ENCODE measurements at regions not wholly inside any gene's neighbourhood (a gene's known extent, or its start where the extent isn't known, plus 50 kb on each side); places are given as distances from the start of the nearest gene placed in this dataset.

GRCh38 chr11:39247570-39248137, 2211.8 kb downstream of the LRRC4C start:
- WGBS (ENCODE audit: insufficient coverage, insufficient replicate concordance, low lambda C conversion rate, missing lambda C conversion rate): 0% methylated on average over 1 of the region's 1 CpG
- Histone ChIP-seq H3K4me1 (ENCODE audit: control insufficient read depth, insufficient read depth, low read length) (no peaks in the 10 kb centered on the region), H3K27me3 (replicated peaks in 1 of 2; ENCODE audit: control insufficient read depth in 2 of 2, insufficient read depth in 2 of 2, low read length in 1 of 2) (no peaks in the 10 kb centered on the region), H3K4me3 (no peak overlapping the region), H2AFZ (ENCODE audit: control insufficient read depth, low read depth, low read length) (no peak overlapping the region), H3K9me3 (replicated peaks; ENCODE audit: control insufficient read depth, insufficient read depth, low read length) (no peaks in the 10 kb centered on the region), H3K36me3 (ENCODE audit: control insufficient read depth in 2 of 2, insufficient read depth in 2 of 2, low read length in 1 of 2) (no peaks in the 10 kb centered on the region), H4K20me1 (ENCODE audit: control insufficient read depth, insufficient read depth) (no peaks in the 10 kb centered on the region), H3K9ac (ENCODE audit: control insufficient read depth, insufficient read depth, low read length) (no peak overlapping the region), H3K79me2 (ENCODE audit: control insufficient read depth, insufficient read depth, low read length) (no peaks in the 10 kb centered on the region), H3K27ac (ENCODE audit: control insufficient read depth, insufficient read depth) (no peak overlapping the region), H3K4me2 (ENCODE audit: control insufficient read depth, insufficient read depth) (no peak overlapping the region)
- no TSS peak for BruUV-seq (replicated peaks)
- ChIA-PET CTCF (no interaction called here), RAD21 (ENCODE audit: unreplicated experiment) (no interaction called here), POLR2A (no interaction called here), SMC1A (ENCODE audit: uncharacterized antibody, unreplicated experiment) (no interaction called here)
- FAIRE-seq (no peak), ATAC-seq (no peak), DNase-seq (ENCODE audit: low read depth, low spot score) (no peak)
- intact Hi-C loops (cut with micrococcal nuclease; ENCODE audit: unreplicated experiment): no loop called here
- in situ Hi-C loops (cut with MboI): no loop called here
- TF ChIP-seq CBFB (IDR thresholded peaks at IDR 0.05; ENCODE audit: low read depth) (no peak), JUNB (IDR thresholded peaks at IDR 0.05) (no peak), GATAD2B (conservative IDR thresholded peaks at IDR 0.05; ENCODE audit: low read depth) (no peak), FOXM1 (IDR thresholded peaks at IDR 0.05; ENCODE audit: low read depth, low read length) (no peak), FOXK2 (IDR thresholded peaks at IDR 0.05) (no peak), SUZ12 (IDR thresholded peaks at IDR 0.05; ENCODE audit: unreplicated experiment) (no peak), E2F4 (IDR thresholded peaks at IDR 0.05; ENCODE audit: low read depth, low read length) (no peak), PML (IDR thresholded peaks at IDR 0.05; ENCODE audit: low read length) (no peak), ESRRA (IDR thresholded peaks at IDR 0.05; ENCODE audit: low read length) (no peak), BCL11A (IDR thresholded peaks at IDR 0.05; ENCODE audit: low read depth, low read length) (no peak), YY1 (IDR thresholded peaks at IDR 0.05; ENCODE audit: low read depth, low read length) (no peak), RBBP5 (conservative IDR thresholded peaks at IDR 0.05) (no peak), EED (IDR thresholded peaks at IDR 0.05; ENCODE audit: low read depth) (no peak), STAT3 (IDR thresholded peaks at IDR 0.05; ENCODE audit: low read depth, low read length) (no peak), SPI1 (IDR thresholded peaks at IDR 0.05; ENCODE audit: borderline replicate concordance, insufficient read depth, low read depth, low read length) (no peak)
- TF ChIP-seq, protein P1, sequence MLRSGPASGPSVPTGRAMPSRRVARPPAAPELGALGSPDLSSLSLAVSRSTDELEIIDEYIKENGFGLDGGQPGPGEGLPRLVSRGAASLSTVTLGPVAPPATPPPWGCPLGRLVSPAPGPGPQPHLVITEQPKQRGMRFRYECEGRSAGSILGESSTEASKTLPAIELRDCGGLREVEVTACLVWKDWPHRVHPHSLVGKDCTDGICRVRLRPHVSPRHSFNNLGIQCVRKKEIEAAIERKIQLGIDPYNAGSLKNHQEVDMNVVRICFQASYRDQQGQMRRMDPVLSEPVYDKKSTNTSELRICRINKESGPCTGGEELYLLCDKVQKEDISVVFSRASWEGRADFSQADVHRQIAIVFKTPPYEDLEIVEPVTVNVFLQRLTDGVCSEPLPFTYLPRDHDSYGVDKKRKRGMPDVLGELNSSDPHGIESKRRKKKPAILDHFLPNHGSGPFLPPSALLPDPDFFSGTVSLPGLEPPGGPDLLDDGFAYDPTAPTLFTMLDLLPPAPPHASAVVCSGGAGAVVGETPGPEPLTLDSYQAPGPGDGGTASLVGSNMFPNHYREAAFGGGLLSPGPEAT (IDR thresholded peaks at IDR 0.05; ENCODE audit: low read depth): no peak
- TF ChIP-seq, protein P2, sequence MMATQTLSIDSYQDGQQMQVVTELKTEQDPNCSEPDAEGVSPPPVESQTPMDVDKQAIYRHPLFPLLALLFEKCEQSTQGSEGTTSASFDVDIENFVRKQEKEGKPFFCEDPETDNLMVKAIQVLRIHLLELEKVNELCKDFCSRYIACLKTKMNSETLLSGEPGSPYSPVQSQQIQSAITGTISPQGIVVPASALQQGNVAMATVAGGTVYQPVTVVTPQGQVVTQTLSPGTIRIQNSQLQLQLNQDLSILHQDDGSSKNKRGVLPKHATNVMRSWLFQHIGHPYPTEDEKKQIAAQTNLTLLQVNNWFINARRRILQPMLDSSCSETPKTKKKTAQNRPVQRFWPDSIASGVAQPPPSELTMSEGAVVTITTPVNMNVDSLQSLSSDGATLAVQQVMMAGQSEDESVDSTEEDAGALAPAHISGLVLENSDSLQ (IDR thresholded peaks at IDR 0.05): no peak
- TF ChIP-seq, protein P3, sequence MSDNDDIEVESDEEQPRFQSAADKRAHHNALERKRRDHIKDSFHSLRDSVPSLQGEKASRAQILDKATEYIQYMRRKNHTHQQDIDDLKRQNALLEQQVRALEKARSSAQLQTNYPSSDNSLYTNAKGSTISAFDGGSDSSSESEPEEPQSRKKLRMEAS (IDR thresholded peaks at IDR 0.05; ENCODE audit: low read depth, low read length): no peak

All from GM12878 (cell line).